Activated CD8-positive, alpha-beta T cell treated with anti-CD3 and anti-CD28 coated beads, Interleukin-2, amount 10 ng/mL, durations not matched to agents 7 days and 5 days (primary cell): ENCODE measurements at regions not wholly inside any gene's neighbourhood (a gene's known extent, or its start where the extent isn't known, plus 50 kb on each side); places are given as distances from the start of the nearest gene placed in this dataset.
"Not testable (repeated sequence)": the region's sequence is repeated elsewhere in the genome, so short reads cannot be mapped to it uniquely, and the experiment has no call there.

Experiments
- ATAC-seq: fragments of 150-1000 bp; cut with Tn5 transposase; one replicate; pipeline ENCODE4 v1.10.0; 2021; ENCODE audit warnings: moderate library complexity
- CTCF ChIA-PET: fragments of 350-600 bp; sonication (Branson Sonifier 250); formaldehyde crosslinking; loops from one replicate; lab custom pipeline; 2021; ENCODE audit warnings: antibody characterized with exemption; lab: Charles Lee
- POLR2A ChIA-PET: fragments of 350-600 bp; sonication (Branson Sonifier 250); formaldehyde crosslinking; loops from one replicate; lab custom pipeline; 2021; ENCODE audit warnings: antibody characterized with exemption; lab: Charles Lee
- DNase-seq: peaks from one replicate; pipeline ENCODE4 v3.0.0-alpha.2; 2020
- H3K27ac Mint-ChIP-seq: one replicate; pipeline ENCODE4 v1.8.0; 2021; ENCODE audit warnings: mild to moderate bottlenecking, mixed read lengths
- H3K27me3 Mint-ChIP-seq: one replicate; pipeline ENCODE4 v1.8.0; 2021; ENCODE audit warnings: low read depth, mixed read lengths
- H3K36me3 Mint-ChIP-seq: one replicate; pipeline ENCODE4 v1.8.0; 2021; ENCODE audit warnings: low read depth, mixed read lengths
- H3K4me1 Mint-ChIP-seq: one replicate; pipeline ENCODE4 v1.8.0; 2021; ENCODE audit warnings: low read depth, mixed read lengths
- H3K4me3 Mint-ChIP-seq: one replicate; pipeline ENCODE4 v1.8.0; 2021; ENCODE audit warnings: mild to moderate bottlenecking, mixed read lengths
- H3K9me3 Mint-ChIP-seq: one replicate; pipeline ENCODE4 v1.8.0; 2022; ENCODE audit warnings: mixed read lengths; ENCODE audit not compliant: insufficient read depth

DNA sequence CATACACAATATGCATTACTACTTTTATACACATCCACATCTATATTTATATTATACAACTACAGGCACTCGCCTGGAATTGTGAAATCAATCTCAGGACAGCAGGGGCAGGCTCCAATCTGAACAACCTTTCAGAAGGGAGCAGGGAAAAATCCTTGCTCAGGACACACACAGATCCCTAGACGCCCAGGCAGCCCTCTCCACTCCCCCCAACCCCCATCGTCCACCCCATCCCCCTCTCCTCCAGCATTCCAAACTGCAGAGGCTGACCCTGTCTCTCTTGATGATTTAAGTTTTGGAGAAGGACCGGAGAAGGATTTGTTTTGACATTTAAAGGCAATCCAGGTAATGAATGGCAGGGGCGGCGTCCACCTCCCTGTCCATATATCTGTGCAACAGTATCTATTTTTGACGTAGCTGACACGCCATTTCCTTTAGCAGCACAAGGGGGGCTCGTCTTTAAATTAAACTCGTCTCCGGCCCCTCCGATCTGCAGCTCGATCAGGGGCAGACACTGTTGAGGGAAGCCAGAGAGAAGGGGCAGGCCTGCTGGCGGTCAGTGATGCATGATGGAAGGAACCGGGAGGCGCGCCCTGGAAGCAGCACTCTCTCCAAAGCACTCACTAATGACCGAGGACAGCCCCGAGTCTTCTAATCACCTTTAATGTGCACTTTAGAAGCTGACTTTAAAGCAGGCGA lies 95.0 kb upstream of the TBX5 start:
- ChIA-PET CTCF (interaction anchor here (2.5 kb wide), 1 partner anchor 8 kb away, joined by 12 read pairs; no protein-coding TSS in a partner anchor), POLR2A (interaction anchor here (0.7 kb wide), 1 partner anchor 700 kb away, joined by 7 read pairs; no protein-coding TSS in a partner anchor)
- DNase-seq (no peak), ATAC-seq (no peak)
- H3K27me3 Mint-ChIP-seq = peaks cover 19% of the 10 kb centered on the region
- H3K27ac Mint-ChIP-seq = no peak overlapping the region
- no peaks in the 10 kb centered on the region for H3K36me3 Mint-ChIP-seq
- H3K4me1 Mint-ChIP-seq = no peaks in the 10 kb centered on the region
- H3K9me3 Mint-ChIP-seq = no peaks in the 10 kb centered on the region
- H3K4me3 Mint-ChIP-seq = no peak overlapping the region

DNA sequence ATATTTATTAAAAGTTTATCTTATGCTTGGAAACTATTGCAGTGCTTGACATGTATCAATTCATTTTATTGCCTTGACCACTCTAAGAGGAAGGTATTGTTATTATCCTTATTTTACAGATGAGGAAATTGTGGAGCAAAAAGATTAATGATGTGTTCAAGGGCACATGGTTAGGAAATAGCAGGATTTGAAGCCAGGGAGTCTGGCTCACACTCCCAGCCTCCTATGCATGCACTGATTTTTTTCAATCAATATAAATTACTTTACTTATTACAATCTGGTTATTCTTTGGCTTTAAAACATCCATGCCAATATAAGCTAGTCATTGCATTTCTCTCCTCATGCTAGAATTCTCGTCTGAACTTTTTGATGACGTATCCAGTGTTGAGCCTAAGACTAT lies 94.2 kb upstream of the TBX5 start:
- DNase-seq (no peak), ATAC-seq (no peak)
- no peaks in the 10 kb centered on the region for H3K36me3 Mint-ChIP-seq
- H3K27me3 Mint-ChIP-seq = peaks cover 17% of the 10 kb centered on the region
- no peak overlapping the region for H3K4me3 Mint-ChIP-seq
- H3K9me3 Mint-ChIP-seq = no peaks in the 10 kb centered on the region
- CTCF ChIA-PET = interaction anchor here (2.5 kb wide), 1 partner anchor 9 kb away, joined by 12 read pairs; no protein-coding TSS in a partner anchor
- H3K27ac Mint-ChIP-seq = no peak overlapping the region
- H3K4me1 Mint-ChIP-seq = no peaks in the 10 kb centered on the region
- POLR2A ChIA-PET = no interaction called here

DNA sequence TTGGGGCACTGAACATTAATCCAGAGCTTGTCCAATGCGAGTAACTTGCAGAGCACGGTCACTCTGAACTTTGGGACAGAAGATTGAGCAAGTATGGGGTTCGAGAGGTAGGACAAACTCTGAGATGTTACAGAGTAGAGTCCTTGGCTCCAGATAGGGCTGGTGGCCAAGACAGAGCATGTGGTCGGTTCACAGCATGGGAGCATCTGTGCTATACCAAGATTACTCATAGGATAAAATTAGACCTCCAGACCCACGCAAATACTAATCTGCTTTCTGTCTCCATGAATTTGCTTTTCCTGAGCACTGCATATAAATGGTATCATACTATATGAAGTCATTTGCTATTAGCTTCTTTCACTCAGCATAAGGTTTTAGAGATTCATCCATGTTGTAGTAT lies 93.4 kb upstream of the TBX5 start:
- H3K36me3 Mint-ChIP-seq = no peaks in the 10 kb centered on the region
- ATAC-seq = no peak
- CTCF ChIA-PET = interaction anchor here (0.8 to 2.5 kb wide), 2 partner anchors 9 to 21 kb away, joined by 3 to 12 read pairs; no protein-coding TSS in a partner anchor

DNA sequence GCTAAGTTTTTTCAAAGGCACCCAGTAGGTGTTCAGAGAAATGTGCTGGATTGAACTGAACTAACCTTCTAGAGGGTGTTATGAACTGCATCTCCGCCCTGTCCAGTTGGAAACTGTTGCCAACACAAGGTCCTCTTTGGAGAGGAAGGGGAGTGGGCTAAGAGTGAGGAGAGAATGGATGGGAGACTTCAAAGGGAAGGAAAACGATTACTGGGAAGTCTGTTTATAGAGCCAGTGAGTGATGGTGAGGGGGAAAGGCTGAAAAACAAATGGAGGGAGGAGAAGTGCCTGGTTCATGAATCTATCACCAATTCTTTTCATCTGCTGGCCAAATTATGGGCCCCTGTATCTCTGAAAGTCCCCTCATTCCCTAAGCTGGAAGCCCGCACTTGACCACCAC lies 86.0 kb upstream of the TBX5 start:
- Mint-ChIP-seq H3K9me3 (no peaks in the 10 kb centered on the region), H3K4me3 (no peak overlapping the region), H3K27ac (no peak overlapping the region), H3K4me1 (no peaks in the 10 kb centered on the region), H3K27me3 (no peaks in the 10 kb centered on the region), H3K36me3 (no peaks in the 10 kb centered on the region)
- ChIA-PET CTCF (interaction anchor here (2.4 kb wide), 1 partner anchor 17 kb away, joined by 4 read pairs; no protein-coding TSS in a partner anchor), POLR2A (no interaction called here)
- no peak for DNase-seq
- no peak for ATAC-seq

More for the DNA sequence above, 93.4 kb upstream of the TBX5 start:
- H3K4me1 Mint-ChIP-seq = no peaks in the 10 kb centered on the region
- H3K4me3 Mint-ChIP-seq = no peak overlapping the region
- POLR2A ChIA-PET = no interaction called here
- no peak overlapping the region for H3K27ac Mint-ChIP-seq
- H3K9me3 Mint-ChIP-seq = no peaks in the 10 kb centered on the region
- H3K27me3 Mint-ChIP-seq = peaks cover 17% of the 10 kb centered on the region
- no peak for DNase-seq

DNA sequence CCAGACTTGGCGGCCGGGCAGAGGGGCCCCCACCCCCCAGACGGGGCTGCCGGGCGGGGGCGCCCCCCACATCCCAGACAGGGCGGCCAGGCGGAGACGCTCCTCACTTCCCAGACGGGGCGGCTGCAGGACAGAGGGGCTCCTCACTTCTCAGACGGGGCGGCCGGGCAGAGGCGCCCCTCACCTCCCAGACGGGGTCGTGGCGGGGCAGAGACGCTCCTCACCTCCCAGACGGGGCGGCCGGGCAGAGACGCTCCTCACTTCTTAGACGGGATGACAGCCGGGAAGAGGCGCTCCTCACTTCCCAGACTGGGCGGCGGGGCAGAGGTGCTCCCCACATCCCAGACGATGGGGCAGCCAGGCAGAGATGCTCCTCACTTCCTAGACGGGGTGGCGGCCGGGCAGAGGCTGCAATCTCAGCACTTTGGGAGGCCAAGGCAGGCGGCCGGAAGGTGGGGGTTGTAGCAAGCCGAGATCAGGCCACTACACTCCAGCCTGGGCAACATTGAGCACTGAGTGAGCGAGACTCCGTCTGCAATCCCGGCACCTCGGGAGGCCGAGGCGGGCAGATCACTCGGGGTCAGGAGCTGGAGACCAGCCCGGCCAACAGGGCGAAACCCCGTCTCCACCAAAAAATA lies 79.0 kb upstream of the TBX5 start:
- H3K27ac Mint-ChIP-seq, H3K36me3 Mint-ChIP-seq, ATAC-seq, H3K9me3 Mint-ChIP-seq, H3K4me3 Mint-ChIP-seq, CTCF ChIA-PET, H3K4me1 Mint-ChIP-seq, DNase-seq, POLR2A ChIA-PET: not testable (repeated sequence)
- H3K27me3 Mint-ChIP-seq = peaks cover 20% of the 10 kb centered on the region

DNA sequence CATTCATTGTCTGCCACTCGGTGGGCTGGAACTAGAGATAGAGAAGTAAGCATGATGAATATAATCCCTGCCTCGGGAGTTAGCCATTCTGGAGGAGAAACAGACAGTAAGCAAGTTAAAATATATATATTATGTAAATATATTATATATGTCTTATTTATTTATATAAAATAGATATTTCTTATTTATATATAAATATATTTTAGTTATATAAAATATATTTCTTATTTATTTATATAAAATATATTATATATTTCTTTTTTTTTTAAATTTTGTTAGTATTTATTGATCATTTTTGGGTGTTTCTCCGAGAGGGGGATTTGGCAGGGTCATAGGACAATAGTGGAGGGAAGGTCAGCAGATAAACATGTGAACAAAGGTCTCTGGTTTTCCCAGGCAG lies 78.1 kb upstream of the TBX5 start:
- DNase-seq = no peak
- peaks cover 2% of the 10 kb centered on the region for H3K36me3 Mint-ChIP-seq
- H3K27me3 Mint-ChIP-seq = peaks cover 30% of the 10 kb centered on the region
- ChIA-PET POLR2A (no interaction called here), CTCF (interaction anchor here (0.7 kb wide), 1 partner anchor 86 kb away, joined by 3 read pairs; no protein-coding TSS in a partner anchor)
- H3K4me3 Mint-ChIP-seq = no peak overlapping the region
- H3K4me1 Mint-ChIP-seq = peaks cover 6% of the 10 kb centered on the region
- no peak overlapping the region for H3K27ac Mint-ChIP-seq
- no peak for ATAC-seq
- H3K9me3 Mint-ChIP-seq = no peaks in the 10 kb centered on the region

DNA sequence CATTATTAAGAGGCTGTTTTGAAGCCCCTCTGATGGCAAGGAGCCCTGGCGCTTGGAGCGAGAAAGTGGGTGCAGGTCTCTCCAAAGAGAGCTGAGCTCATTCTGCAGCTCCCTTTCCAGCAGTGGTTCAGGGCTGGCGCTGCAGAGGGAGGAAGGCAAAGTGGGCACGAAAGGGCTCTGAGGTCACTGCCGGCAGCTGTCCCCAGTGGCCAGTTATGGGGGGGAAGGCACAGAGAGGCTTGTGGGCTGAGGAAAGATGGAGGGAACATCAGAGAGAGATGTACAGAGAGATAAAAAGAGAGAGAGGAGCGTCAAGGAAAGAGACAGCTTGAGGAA lies 75.2 kb upstream of the TBX5 start:
- POLR2A ChIA-PET = no interaction called here
- Mint-ChIP-seq H3K4me1 (peaks cover 6% of the 10 kb centered on the region), H3K36me3 (peaks cover 2% of the 10 kb centered on the region), H3K27ac (no peak overlapping the region), H3K9me3 (no peaks in the 10 kb centered on the region), H3K27me3 (peaks cover 45% of the 10 kb centered on the region), H3K4me3 (no peak overlapping the region)
- ATAC-seq (no peak), DNase-seq (no peak)
- CTCF ChIA-PET = no interaction called here

DNA sequence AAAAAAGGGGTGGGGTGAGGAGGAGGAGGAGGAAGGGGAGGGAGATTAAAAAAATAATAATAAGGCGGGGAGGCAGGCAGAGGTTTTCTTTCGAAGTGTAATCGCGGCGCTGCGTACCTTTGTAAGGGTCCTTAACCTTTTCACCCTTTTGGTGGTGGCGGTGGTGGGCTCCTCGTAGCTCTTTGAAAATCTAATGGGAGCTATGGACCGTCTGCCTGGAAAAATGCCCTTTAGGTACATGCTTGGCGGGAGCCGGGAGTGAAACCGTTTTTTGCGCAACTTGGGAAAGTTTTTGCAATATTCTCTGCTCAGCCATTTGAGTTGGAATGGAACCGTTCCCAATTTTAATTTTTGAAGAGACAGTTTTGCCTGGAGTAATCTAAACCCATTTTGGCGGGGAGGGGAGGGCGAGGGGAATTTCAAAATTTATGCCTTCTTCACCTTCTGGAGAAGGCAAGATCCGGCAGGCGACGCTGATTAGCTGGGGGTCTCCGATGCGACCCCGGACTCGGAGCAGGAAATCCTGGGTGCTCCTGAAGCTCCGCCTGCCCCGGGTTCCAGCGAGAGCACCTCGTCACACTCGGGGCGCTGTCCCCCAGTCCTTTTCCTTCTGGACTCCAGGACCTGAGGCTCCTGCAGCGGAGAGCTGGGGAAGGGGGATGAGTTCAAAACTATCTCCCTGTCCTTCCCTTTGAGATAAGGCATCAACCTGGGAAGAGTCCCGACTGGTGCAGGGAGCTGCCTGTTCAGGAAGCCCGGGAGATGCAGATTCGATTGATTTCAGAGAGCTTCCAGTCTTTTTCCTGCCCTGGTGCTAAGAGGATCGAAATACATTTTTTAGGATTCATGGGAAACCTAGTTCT lies 74.6 kb upstream of the TBX5 start:
- Mint-ChIP-seq H3K27me3 (peaks cover 45% of the 10 kb centered on the region), H3K36me3 (peaks cover 2% of the 10 kb centered on the region), H3K27ac (no peak overlapping the region), H3K4me1 (peaks cover 6% of the 10 kb centered on the region), H3K4me3 (no peak overlapping the region), H3K9me3 (no peaks in the 10 kb centered on the region)
- DNase-seq (no peak), ATAC-seq (no peak)
- CTCF ChIA-PET = no interaction called here
- POLR2A ChIA-PET = no interaction called here

DNA sequence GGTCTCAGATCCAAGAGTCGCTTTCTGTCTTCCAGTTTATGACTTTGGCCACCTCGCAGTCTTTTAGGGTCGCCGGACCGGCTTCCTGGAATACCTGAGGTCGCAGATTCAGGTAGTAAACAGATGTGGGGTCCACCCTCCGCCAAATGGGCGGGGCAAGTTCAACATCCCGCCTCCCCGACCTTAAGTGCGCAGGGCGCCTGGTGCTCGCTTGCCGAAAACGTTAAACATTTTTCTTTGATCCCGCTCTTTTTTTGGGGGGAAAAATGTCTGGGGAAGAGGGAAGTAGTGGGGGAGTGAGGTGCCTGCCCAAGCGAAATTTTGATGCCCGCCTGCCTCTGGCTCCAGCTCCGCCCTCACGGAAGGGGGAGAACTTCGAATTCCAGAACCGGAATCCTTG lies 73.9 kb upstream of the TBX5 start:
- DNase-seq (no peak), ATAC-seq (no peak)
- Mint-ChIP-seq H3K27ac (no peak overlapping the region), H3K27me3 (peaks cover 45% of the 10 kb centered on the region), H3K4me3 (no peak overlapping the region), H3K36me3 (peaks cover 2% of the 10 kb centered on the region), H3K4me1 (peaks cover 6% of the 10 kb centered on the region), H3K9me3 (no peaks in the 10 kb centered on the region)
- CTCF ChIA-PET = no interaction called here
- POLR2A ChIA-PET = no interaction called here

DNA sequence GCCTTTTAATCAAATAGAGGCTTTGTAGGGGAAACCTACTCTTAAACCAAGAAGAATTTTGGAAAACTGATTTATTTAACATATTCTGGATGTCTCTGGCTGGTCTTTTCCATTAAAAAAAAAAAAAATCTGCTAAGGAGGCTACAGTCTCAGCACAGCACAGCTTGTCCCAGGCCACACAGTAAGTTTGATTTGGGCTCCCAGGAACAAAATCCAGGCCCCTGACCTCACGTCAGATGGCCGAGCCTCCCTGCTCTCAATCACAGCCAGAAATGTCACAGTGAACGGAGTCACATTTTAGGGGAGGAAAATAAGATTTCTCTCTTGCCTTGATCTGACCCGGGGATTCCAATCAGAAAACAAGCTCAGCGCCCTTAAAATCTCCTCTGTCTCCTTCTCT lies 72.9 kb upstream of the TBX5 start:
- no peak overlapping the region for H3K27ac Mint-ChIP-seq
- CTCF ChIA-PET = interaction anchor here (1.0 to 1.1 kb wide), 2 partner anchors 20 to 512 kb away, joined by 3 read pairs; no protein-coding TSS in a partner anchor
- DNase-seq (no peak), ATAC-seq (no peak)
- H3K4me3 Mint-ChIP-seq = no peak overlapping the region
- H3K4me1 Mint-ChIP-seq = peaks cover 6% of the 10 kb centered on the region
- H3K27me3 Mint-ChIP-seq = peaks cover 45% of the 10 kb centered on the region
- peaks cover 2% of the 10 kb centered on the region for H3K36me3 Mint-ChIP-seq
- H3K9me3 Mint-ChIP-seq = no peaks in the 10 kb centered on the region
- POLR2A ChIA-PET = no interaction called here

DNA sequence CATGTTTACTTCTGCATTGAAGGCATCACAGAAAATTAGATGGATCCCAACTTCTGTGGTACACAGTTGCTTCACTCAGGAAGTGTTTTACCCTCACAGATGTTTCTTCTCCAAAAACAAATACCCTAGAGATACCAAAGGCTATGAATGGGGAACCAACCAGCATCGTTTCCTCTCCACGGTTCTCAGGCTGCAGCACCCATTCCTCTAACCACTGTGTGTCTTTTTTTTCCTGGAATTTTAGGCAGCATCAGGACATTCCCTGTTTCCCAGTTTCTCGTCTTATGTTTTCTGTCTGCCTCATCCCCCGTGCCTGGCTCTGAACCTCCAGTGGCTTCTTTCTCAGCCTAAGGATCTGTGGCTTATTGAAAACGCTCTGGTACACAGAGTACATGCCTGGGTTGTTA lies 72.0 kb upstream of the TBX5 start:
- no peak for DNase-seq
- ATAC-seq = no peak
- Mint-ChIP-seq H3K27ac (no peak overlapping the region), H3K9me3 (no peaks in the 10 kb centered on the region), H3K36me3 (peaks cover 2% of the 10 kb centered on the region), H3K4me1 (peaks cover 6% of the 10 kb centered on the region), H3K4me3 (no peak overlapping the region), H3K27me3 (peaks cover 45% of the 10 kb centered on the region)
- POLR2A ChIA-PET = no interaction called here
- CTCF ChIA-PET = interaction anchor here (1.0 to 1.1 kb wide), 2 partner anchors 21 to 511 kb away, joined by 3 read pairs; no protein-coding TSS in a partner anchor
